Mesothelial cell of epicardium (in vitro differentiated cells): ENCODE measurements at regions not wholly inside any gene's neighbourhood (a gene's known extent, or its start where the extent isn't known, plus 50 kb on each side); places are given as distances from the start of the nearest gene placed in this dataset.

Source experiments
- DNase-seq, 2 experiments: peaks; one replicate each; pipeline ENCODE4 v3.0.0; 2021; ENCODE audit warnings: low spot score in 2 of 2; ENCODE audit not compliant: unreplicated experiment in 2 of 2
- H3K27ac Mint-ChIP-seq: 2 replicates; pipeline ENCODE4 v1.8.0; 2021; ENCODE audit warnings: mixed read lengths
- H3K27me3 Mint-ChIP-seq: 2 replicates; pipeline ENCODE4 v1.8.0; 2021; ENCODE audit warnings: low read depth, mixed read lengths
- H3K36me3 Mint-ChIP-seq: 2 replicates; pipeline ENCODE4 v1.8.0; 2021; ENCODE audit warnings: mixed read lengths
- H3K4me1 Mint-ChIP-seq: 2 replicates; pipeline ENCODE4 v1.8.0; 2021; ENCODE audit warnings: mixed read lengths
- H3K4me3 Mint-ChIP-seq: 2 replicates; pipeline ENCODE4 v1.8.0; 2021; ENCODE audit warnings: mild to moderate bottlenecking, moderate library complexity, mixed read lengths
- H3K9me3 Mint-ChIP-seq: 2 replicates; pipeline ENCODE4 v1.8.0; 2021; ENCODE audit warnings: mixed read lengths
- TF ChIP-seq, protein P1 (sequence below): fragments of 200-600 bp; sonication (generic); IDR thresholded peaks from one replicate; pipeline ENCODE4 v1.5.0; 2021; ENCODE audit warnings: antibody characterized with exemption; ENCODE audit not compliant: unreplicated experiment

DNA sequence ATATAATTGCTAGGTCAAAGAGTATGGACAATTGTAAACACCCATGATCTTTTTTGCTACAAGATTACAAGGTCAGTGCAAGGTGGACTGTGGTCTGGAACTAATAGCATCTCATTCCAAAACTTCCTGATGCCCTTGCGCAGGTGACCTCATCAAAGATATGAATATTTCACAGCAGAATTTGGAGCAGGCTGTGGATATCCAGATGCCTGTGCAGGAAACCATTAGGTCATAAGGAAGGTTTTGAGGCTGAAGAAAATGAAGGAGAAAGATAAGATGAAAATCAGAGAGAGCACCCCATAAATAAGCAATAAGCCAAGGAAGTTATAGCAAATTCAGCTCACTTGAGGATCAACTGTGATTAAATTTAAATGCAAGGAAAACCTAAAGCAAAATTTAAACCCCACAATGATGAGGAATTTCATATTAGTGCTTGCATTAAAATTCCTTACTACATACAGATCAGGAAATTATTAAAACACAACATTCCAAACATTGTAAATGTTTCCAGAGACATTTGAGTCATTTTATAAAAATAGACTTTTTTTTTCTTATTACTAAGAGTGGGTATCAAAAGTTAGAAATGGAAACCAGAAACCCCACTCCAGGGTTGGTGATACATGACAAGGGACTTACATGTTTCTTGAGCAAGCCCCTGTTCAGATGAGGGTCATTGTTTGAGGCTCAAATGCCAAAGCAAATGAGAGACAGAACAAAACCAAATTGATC, 100.7 kb upstream of the FAM9C start:
- Mint-ChIP-seq H3K36me3 (peaks cover 5% of the 10 kb centered on the region), H3K4me1 (no peaks in the 10 kb centered on the region), H3K27me3 (no peaks in the 10 kb centered on the region), H3K27ac (no peak overlapping the region), H3K4me3 (no peak overlapping the region), H3K9me3 (peaks cover 41% of the 10 kb centered on the region)
- no peak for DNase-seq
- TF ChIP-seq, protein P1, sequence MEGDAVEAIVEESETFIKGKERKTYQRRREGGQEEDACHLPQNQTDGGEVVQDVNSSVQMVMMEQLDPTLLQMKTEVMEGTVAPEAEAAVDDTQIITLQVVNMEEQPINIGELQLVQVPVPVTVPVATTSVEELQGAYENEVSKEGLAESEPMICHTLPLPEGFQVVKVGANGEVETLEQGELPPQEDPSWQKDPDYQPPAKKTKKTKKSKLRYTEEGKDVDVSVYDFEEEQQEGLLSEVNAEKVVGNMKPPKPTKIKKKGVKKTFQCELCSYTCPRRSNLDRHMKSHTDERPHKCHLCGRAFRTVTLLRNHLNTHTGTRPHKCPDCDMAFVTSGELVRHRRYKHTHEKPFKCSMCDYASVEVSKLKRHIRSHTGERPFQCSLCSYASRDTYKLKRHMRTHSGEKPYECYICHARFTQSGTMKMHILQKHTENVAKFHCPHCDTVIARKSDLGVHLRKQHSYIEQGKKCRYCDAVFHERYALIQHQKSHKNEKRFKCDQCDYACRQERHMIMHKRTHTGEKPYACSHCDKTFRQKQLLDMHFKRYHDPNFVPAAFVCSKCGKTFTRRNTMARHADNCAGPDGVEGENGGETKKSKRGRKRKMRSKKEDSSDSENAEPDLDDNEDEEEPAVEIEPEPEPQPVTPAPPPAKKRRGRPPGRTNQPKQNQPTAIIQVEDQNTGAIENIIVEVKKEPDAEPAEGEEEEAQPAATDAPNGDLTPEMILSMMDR, result no peak

DNA sequence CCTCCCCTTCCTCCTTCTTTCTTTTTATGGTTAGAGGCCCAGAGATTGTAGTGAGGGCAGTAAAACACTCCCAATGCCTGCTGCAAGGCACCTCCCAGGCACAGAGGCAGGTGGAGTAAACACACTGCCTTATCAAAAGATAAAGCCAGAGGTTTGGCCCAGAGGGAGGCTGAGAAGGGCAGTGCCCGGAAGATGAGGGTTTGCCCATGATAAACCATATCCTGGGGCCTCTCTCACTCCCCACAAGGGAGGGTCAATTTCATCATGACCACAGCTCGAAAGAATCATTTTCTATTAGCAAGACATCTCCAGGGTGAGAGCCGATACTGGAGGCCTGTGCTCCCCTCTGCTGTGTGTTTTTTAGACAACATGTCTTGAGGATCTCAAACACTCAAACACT, 98.5 kb upstream of the FAM9C start:
- TF ChIP-seq, protein P1, result no peak
- H3K36me3 Mint-ChIP-seq, result peaks cover 5% of the 10 kb centered on the region
- no peak overlapping the region for H3K4me3 Mint-ChIP-seq
- no peaks in the 10 kb centered on the region for H3K4me1 Mint-ChIP-seq
- peaks cover 29% of the 10 kb centered on the region for H3K9me3 Mint-ChIP-seq
- DNase-seq, result no peak
- H3K27me3 Mint-ChIP-seq, result no peaks in the 10 kb centered on the region
- H3K27ac Mint-ChIP-seq, result peak overlapping the region; percentile 47

DNA sequence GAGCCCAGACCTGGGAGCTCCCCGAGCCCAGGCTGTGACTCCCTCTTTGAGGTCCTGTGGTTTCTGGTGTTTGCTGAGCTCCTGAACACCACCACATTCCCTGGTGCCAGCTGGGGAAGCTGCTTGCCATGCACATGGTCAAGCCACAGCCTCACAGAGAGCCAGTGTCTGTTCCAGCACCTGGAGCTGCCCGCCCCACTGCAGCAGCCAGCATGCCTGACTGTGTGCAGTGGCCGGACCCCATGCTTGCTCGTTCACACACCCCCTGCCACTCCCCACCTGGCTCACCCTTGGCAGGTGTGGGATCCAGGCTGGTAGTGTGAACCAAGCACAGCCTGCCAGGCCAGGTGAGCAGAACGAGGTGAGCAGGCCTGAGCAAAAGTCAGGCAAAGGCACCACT, 95.6 kb upstream of the FAM9C start:
- Mint-ChIP-seq H3K9me3 (peaks cover 6% of the 10 kb centered on the region), H3K4me1 (no peaks in the 10 kb centered on the region), H3K4me3 (no peak overlapping the region)

DNA sequence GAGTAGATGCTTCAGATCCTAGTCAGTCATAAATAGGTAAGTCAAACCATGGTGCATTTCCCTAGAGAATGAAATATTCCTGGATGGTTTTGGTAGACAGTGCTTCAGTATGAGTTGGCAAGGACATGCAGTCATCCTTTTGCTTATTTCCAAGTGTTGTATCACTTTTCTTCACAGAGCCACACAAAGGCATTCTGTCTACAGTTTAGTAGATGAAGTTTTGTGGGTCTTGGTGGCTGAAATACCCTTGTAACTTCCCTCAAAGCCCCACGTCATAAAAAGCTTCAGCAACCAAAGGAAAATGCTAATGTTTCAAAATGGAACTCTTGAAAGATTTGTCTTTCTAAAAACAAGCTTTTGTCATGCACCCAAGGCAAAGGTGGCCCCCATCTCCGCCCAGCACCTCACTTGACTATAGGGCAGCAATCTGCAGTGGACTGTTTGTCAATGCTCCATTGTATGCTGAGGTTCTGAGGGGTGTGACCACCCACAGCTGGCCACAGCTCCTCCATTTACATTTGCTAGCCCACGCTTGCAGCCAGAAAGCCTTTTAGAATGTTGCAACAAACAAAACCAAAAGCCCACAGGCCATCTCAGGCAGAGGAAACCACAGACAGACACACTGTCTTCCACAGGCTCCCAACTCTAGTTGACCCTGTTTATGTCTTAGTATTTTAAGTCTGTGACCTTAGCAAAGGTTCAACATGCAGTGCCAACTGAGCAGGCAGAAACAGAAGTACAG, 87.1 kb upstream of the FAM9C start:
- H3K27me3 Mint-ChIP-seq, result no peaks in the 10 kb centered on the region
- peaks cover 14% of the 10 kb centered on the region for H3K4me1 Mint-ChIP-seq
- no peak overlapping the region for H3K27ac Mint-ChIP-seq
- TF ChIP-seq, protein P1, result no peak
- peaks cover 12% of the 10 kb centered on the region for H3K9me3 Mint-ChIP-seq
- no peak overlapping the region for H3K4me3 Mint-ChIP-seq
- H3K36me3 Mint-ChIP-seq, result no peaks in the 10 kb centered on the region
- no peak for DNase-seq

More for the DNA sequence above, 95.6 kb upstream of the FAM9C start:
- no peak for DNase-seq
- TF ChIP-seq, protein P1, result no peak
- no peak overlapping the region for H3K27ac Mint-ChIP-seq
- no peaks in the 10 kb centered on the region for H3K36me3 Mint-ChIP-seq
- no peaks in the 10 kb centered on the region for H3K27me3 Mint-ChIP-seq

DNA sequence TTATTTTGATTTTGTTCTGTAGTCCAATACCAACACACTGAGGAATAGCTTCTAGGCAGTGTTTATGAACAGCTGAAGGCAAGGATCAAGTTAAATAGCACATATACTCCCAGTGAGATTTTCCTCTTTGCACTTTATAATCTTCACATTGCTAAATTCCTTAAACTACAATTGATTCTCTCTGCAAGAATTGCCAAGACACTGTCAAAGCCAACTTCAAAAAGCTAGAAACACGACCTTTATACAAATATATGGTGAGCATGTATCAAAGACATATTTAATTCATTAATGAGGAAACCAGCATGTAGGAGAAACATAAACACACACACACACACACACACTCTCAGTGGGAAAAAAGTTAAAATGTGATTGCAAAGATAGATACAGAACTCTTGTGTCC, 86.4 kb upstream of the FAM9C start:
- Mint-ChIP-seq H3K27ac (no peak overlapping the region), H3K9me3 (peaks cover 12% of the 10 kb centered on the region), H3K4me3 (no peak overlapping the region), H3K36me3 (no peaks in the 10 kb centered on the region), H3K27me3 (no peaks in the 10 kb centered on the region), H3K4me1 (peaks cover 17% of the 10 kb centered on the region)
- no peak for DNase-seq
- TF ChIP-seq, protein P1, result no peak
